Glomerular visceral epithelial cell (primary cell): ENCODE measurements at regions not wholly inside any gene's neighbourhood (a gene's known extent, or its start where the extent isn't known, plus 50 kb on each side); places are given as distances from the start of the nearest gene placed in this dataset.
"Not testable (repeated sequence)": the region's sequence is repeated elsewhere in the genome, so short reads cannot be mapped to it uniquely, and the experiment has no call there.

Source experiments
- DNase-seq: peaks from one replicate; pipeline ENCODE4 v3.0.0-alpha.2; 2016; ENCODE audit errors: extremely low spot score

GRCh38 chr2:82237994-82238662, 1933.6 kb upstream of the LRRTM1 start:
- no peak for DNase-seq

GRCh38 chr2:82234283-82234874, 1929.8 kb upstream of the LRRTM1 start:
- DNase-seq, result no peak

GRCh38 chr2:82233806-82234205, 1929.3 kb upstream of the LRRTM1 start:
- DNase-seq, result no peak

GRCh38 chr2:82230406-82230805, 1925.9 kb upstream of the LRRTM1 start:
- DNase-seq, result no peak

- DNase-seq, result no peak
These were observed 1921.9 kb upstream of the LRRTM1 start for GRCh38 chr2:82226441-82226840.

- DNase-seq, result no peak
These were observed 1919.9 kb upstream of the LRRTM1 start for GRCh38 chr2:82224301-82224940.

GRCh38 chr2:82215212-82215611, 1910.7 kb upstream of the LRRTM1 start:
- DNase-seq, result no peak

GRCh38 chr2:82199493-82199852, 1894.9 kb upstream of the LRRTM1 start:
- no peak for DNase-seq

GRCh38 chr2:82198809-82199492, 1894.4 kb upstream of the LRRTM1 start:
- no peak for DNase-seq

- no peak for DNase-seq
These were observed 1877.7 kb upstream of the LRRTM1 start for GRCh38 chr2:82182270-82182669.

GRCh38 chr2:82175210-82175609, 1870.7 kb upstream of the LRRTM1 start:
- DNase-seq, result not testable (repeated sequence)

GRCh38 chr2:82172483-82172882, 1867.9 kb upstream of the LRRTM1 start:
- no peak for DNase-seq

GRCh38 chr2:82169379-82169778, 1864.8 kb upstream of the LRRTM1 start:
- no peak for DNase-seq

- DNase-seq, result no peak
These were observed 1860.8 kb upstream of the LRRTM1 start for GRCh38 chr2:82165377-82165776.

GRCh38 chr2:82158150-82158549, 1853.6 kb upstream of the LRRTM1 start:
- DNase-seq, result no peak

GRCh38 chr2:82155469-82155868, 1850.9 kb upstream of the LRRTM1 start:
- DNase-seq, result no peak

GRCh38 chr2:82143343-82143742, 1838.8 kb upstream of the LRRTM1 start:
- DNase-seq, result no peak

- no peak for DNase-seq
These were observed 1835.5 kb upstream of the LRRTM1 start for GRCh38 chr2:82139979-82140611.

- DNase-seq, result no peak
These were observed 1832.9 kb upstream of the LRRTM1 start for GRCh38 chr2:82137441-82137840.

- no peak for DNase-seq
These were observed 1823.5 kb upstream of the LRRTM1 start for GRCh38 chr2:82128051-82128450.

GRCh38 chr2:82124629-82125028, 1820.1 kb upstream of the LRRTM1 start:
- DNase-seq, result no peak

- DNase-seq, result no peak
These were observed 1816.1 kb upstream of the LRRTM1 start for GRCh38 chr2:82120654-82121053.
